HG03060 (cell line): ENCODE measurements at regions not wholly inside any gene's neighbourhood (a gene's known extent, or its start where the extent isn't known, plus 50 kb on each side); places are given as distances from the start of the nearest gene placed in this dataset.

Experiments used
- ATAC-seq: cut with Tn5 transposase; IDR thresholded peaks from one replicate; pipeline ENCODE4 v1.9.1; 2021; ENCODE audit warnings: low read depth, moderate number of reproducible peaks; ENCODE audit not compliant: unreplicated experiment

GRCh38 chr5:54370982-54371381 lies 60.6 kb upstream of the ARL15 start:
- no peak for ATAC-seq

GRCh38 chr5:54367844-54368243 lies 57.5 kb upstream of the ARL15 start:
- no peak for ATAC-seq

GRCh38 chr5:54366707-54367106 lies 56.3 kb upstream of the ARL15 start:
- ATAC-seq, result no peak

- no peak for ATAC-seq
Measured at GRCh38 chr5:54363669-54364068, 53.3 kb upstream of the ARL15 start.

- no peak for ATAC-seq
Measured at GRCh38 chr5:54362992-54363625, 52.7 kb upstream of the ARL15 start.

GRCh38 chr5:54362434-54362833 lies 52.1 kb upstream of the ARL15 start:
- ATAC-seq, result no peak

- ATAC-seq, result no peak
Measured at GRCh38 chr5:54361691-54362411, 51.5 kb upstream of the ARL15 start.

DNA sequence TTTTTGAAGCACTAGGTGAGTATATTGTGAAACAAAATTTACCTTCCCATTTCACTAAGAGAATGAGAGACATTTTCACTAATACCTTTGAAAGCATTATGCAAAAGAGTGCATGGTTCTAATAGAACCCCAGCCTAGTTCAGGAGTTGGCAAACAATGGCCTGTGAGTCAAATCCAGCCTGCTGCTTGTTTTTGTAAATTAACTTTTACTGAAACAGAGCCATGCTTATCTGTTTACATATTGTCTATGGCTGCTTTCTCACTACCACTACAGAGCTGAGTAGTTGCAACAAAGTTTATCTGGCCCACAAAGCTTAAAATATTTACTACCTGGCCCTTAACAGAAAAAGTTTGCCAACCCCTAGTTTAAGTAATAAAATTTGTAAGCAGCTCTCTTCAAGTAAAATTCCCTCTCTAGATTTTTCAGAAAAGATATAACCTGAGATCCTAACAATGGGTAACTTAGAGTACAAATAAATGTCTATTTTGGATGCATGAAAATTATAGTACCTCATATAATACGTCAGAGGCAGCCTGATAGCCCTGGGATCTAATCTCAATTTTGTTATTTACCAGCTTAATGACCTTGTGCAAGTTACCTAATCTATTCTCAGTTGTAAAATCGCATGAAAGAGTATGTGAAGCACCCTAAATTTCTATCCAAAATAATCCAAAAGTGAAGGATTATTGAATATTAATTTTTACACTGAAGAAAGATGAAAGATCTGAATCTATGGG lies 50.7 kb upstream of the ARL15 start:
- no peak for ATAC-seq
